Stimulated activated CD4-positive, alpha-beta T cell treated with anti-CD3 and anti-CD28 coated beads, Interleukin-2, amount 100 ng/mL, for 48 hours (primary cell): ENCODE measurements at regions not wholly inside any gene's neighbourhood (a gene's known extent, or its start where the extent isn't known, plus 50 kb on each side); places are given as distances from the start of the nearest gene placed in this dataset.

Experiments
- DNase-seq, 2 donors: peaks; one replicate each; pipeline ENCODE4 v3.0.0-alpha.2; 2020

- DNase-seq: no peak
Observed at GRCh38 chr5:28544501-28544900, 1506.1 kb upstream of the CDH9 start.

- DNase-seq: no peak
Observed at GRCh38 chr5:28543473-28544098, 1505.2 kb upstream of the CDH9 start.

GRCh38 chr5:28542987-28543386, 1504.6 kb upstream of the CDH9 start:
- DNase-seq: no peak

GRCh38 chr5:28523888-28524635, 1485.7 kb upstream of the CDH9 start:
- no peak for DNase-seq

- no peak for DNase-seq
Observed at GRCh38 chr5:28523416-28523815, 1485.0 kb upstream of the CDH9 start.

- DNase-seq: no peak
Observed at GRCh38 chr5:28517691-28518090, 1479.3 kb upstream of the CDH9 start.

GRCh38 chr5:28516722-28517121, 1478.3 kb upstream of the CDH9 start:
- DNase-seq: no peak

- DNase-seq: no peak
Observed at GRCh38 chr5:28512648-28513047, 1474.3 kb upstream of the CDH9 start.

GRCh38 chr5:28505121-28505520, 1466.7 kb upstream of the CDH9 start:
- no peak for DNase-seq

GRCh38 chr5:28500511-28500910, 1462.1 kb upstream of the CDH9 start:
- DNase-seq: no peak

- no peak for DNase-seq
Observed at GRCh38 chr5:28499766-28500290, 1461.4 kb upstream of the CDH9 start.

GRCh38 chr5:28495876-28496275, 1457.5 kb upstream of the CDH9 start:
- DNase-seq: no peak

GRCh38 chr5:28493456-28493855, 1455.1 kb upstream of the CDH9 start:
- no peak for DNase-seq

GRCh38 chr5:28488752-28489151, 1450.4 kb upstream of the CDH9 start:
- DNase-seq: no peak

GRCh38 chr5:28483327-28484025, 1445.1 kb upstream of the CDH9 start:
- DNase-seq: no peak

GRCh38 chr5:28473531-28474107, 1435.2 kb upstream of the CDH9 start:
- DNase-seq: no peak

GRCh38 chr5:28468166-28468565, 1429.8 kb upstream of the CDH9 start:
- DNase-seq: no peak

GRCh38 chr5:28463728-28464127, 1425.3 kb upstream of the CDH9 start:
- DNase-seq: no peak

- no peak for DNase-seq
Observed at GRCh38 chr5:28451483-28451882, 1413.1 kb upstream of the CDH9 start.

GRCh38 chr5:28450997-28451396, 1412.6 kb upstream of the CDH9 start:
- DNase-seq: no peak

- no peak for DNase-seq
Observed at GRCh38 chr5:28448791-28449190, 1410.4 kb upstream of the CDH9 start.

- no peak for DNase-seq
Observed at GRCh38 chr5:28430565-28431178, 1392.3 kb upstream of the CDH9 start.

- DNase-seq: no peak
Observed at GRCh38 chr5:28421141-28421540, 1382.8 kb upstream of the CDH9 start.
